Caco-2 (cell line): ENCODE measurements at regions not wholly inside any gene's neighbourhood (a gene's known extent, or its start where the extent isn't known, plus 50 kb on each side); places are given as distances from the start of the nearest gene placed in this dataset.

Experiments
- BruUV-seq: library from RNA; stranded (reverse); fragments of 400-500 nt; replicated peaks from 2 replicates; lab custom pipeline; 2021; lab: Mats Ljungman, UMichigan
- CTCF ChIA-PET: fragments of 300-600 bp; sonication (Branson Sonifier 250); formaldehyde crosslinking; loops from one replicate; lab custom pipeline; 2022; ENCODE audit warnings: antibody characterized with exemption; lab: Charles Lee
- POLR2A ChIA-PET: fragments of 300-600 bp; sonication (Branson Sonifier 250); formaldehyde crosslinking; loops from one replicate; lab custom pipeline; 2022; ENCODE audit warnings: antibody characterized with exemption; lab: Charles Lee
- DNase-seq, 2 experiments: peaks; one replicate each; pipeline versions ENCODE4 v3.0.0 to v3.0.0-alpha.2; 2020 to 2022
- H3K27me3 ChIP-seq: replicated peaks from 2 replicates; pipeline ENCODE4 v1.6.0; 2011; ENCODE audit warnings: low read length; ENCODE audit not compliant: control insufficient read depth, insufficient read depth
- H3K36me3 ChIP-seq: 2 replicates; pipeline ENCODE4 v1.5.1; 2011; ENCODE audit warnings: low read length; ENCODE audit not compliant: control insufficient read depth, insufficient read depth
- H3K4me1 ChIP-seq: fragments of 250-450 bp; sonication (Bioruptor Pico); 2 replicates; pipeline ENCODE4 v1.5.1; 2020; ENCODE audit warnings: mild to moderate bottlenecking
- H3K4me3 ChIP-seq: 2 replicates; pipeline ENCODE4 v1.5.1; 2011; ENCODE audit warnings: low read depth, mild to moderate bottlenecking, control low read depth, low read length
- H3K9me3 ChIP-seq: fragments of 250-450 bp; sonication (Bioruptor Pico); 2 replicates; pipeline ENCODE4 v1.5.1; 2020; ENCODE audit warnings: mild to moderate bottlenecking, moderate library complexity
- H3K27ac Mint-ChIP-seq: one replicate; pipeline ENCODE4 v1.8.0; 2022; ENCODE audit warnings: mixed read lengths; ENCODE audit not compliant: unreplicated experiment
- H3K27me3 Mint-ChIP-seq: one replicate; pipeline ENCODE4 v1.8.0; 2022; ENCODE audit warnings: mixed read lengths; ENCODE audit not compliant: insufficient read depth, unreplicated experiment
- H3K36me3 Mint-ChIP-seq: one replicate; pipeline ENCODE4 v1.8.0; 2022; ENCODE audit warnings: mild to moderate bottlenecking, mixed read lengths; ENCODE audit not compliant: insufficient read depth, unreplicated experiment
- H3K4me1 Mint-ChIP-seq: one replicate; pipeline ENCODE4 v1.8.0; 2022; ENCODE audit warnings: low read depth, mixed read lengths; ENCODE audit not compliant: unreplicated experiment
- H3K4me3 Mint-ChIP-seq: one replicate; pipeline ENCODE4 v1.8.0; 2022; ENCODE audit warnings: mild to moderate bottlenecking, moderate library complexity, mixed read lengths; ENCODE audit not compliant: unreplicated experiment
- H3K9me3 Mint-ChIP-seq: one replicate; pipeline ENCODE4 v1.8.0; 2022; ENCODE audit warnings: mixed read lengths; ENCODE audit not compliant: unreplicated experiment
- CTCF ChIP-seq, 2 experiments: fragments of 200-600 bp in 1 of 2; IDR thresholded peaks; 1 replicate in 1 of 2; 2 replicates in 1 of 2; pipeline versions ENCODE4 v1.5.1 to v1.8.0; 2011 to 2022; ENCODE audit warnings: antibody characterized with exemption in 1 of 2, control low read depth in 1 of 2, inconsistent platforms in 1 of 2, low read depth in 1 of 2, low read length in 1 of 2, mild to moderate bottlenecking in 1 of 2, moderate library complexity in 1 of 2; ENCODE audit not compliant: insufficient read depth in 1 of 2, severe bottlenecking in 1 of 2, unreplicated experiment in 1 of 2
- intact Hi-C: fragments of 100-400 bp; cut with micrococcal nuclease; formaldehyde crosslinking; loops from one replicate; pipeline ENCODE4 v1.10.0; 2022; ENCODE audit not compliant: unreplicated experiment

DNA sequence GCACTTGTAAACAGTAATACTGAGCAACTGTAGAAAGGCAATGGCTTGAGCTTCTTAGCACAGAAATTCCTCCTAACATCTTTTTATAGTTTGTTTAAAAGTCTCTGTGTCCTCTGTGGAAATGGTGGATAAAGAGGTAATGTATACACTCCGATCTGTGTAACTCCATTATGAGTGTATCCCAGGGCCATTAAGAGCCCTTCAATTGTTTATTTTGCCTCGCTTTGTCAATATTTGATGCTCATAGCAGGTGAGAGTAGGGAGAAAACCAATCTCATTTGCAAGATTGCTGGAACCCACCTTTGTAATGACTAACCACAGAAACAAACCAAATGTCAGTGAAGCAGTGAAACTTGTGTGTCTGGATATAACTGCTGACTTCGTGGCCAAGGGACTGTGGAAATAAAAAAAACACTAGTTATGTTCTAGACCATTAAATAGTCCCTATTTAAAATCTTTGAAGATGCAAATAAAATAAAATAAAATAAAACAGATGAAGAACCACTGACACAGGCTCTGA, 598.2 kb upstream of the BOD1L1 start:
- no peaks in the 10 kb centered on the region for H3K27me3 ChIP-seq
- Mint-ChIP-seq H3K4me3 (no peak overlapping the region), H3K27ac (no peak overlapping the region), H3K36me3 (no peaks in the 10 kb centered on the region), H3K4me1 (peaks cover 7% of the 10 kb centered on the region), H3K9me3 (peaks cover 6% of the 10 kb centered on the region), H3K27me3 (peaks cover 3% of the 10 kb centered on the region)
- no peak overlapping the region for H3K4me3 ChIP-seq
- POLR2A ChIA-PET = no interaction called here
- CTCF ChIA-PET = interaction anchor here (0.5 to 0.7 kb wide), 2 partner anchors 45 to 83 kb away, joined by 3 read pairs; no protein-coding TSS in a partner anchor
- no peaks in the 10 kb centered on the region for H3K4me1 ChIP-seq
- no TSS peak for BruUV-seq
- H3K9me3 ChIP-seq = no peaks in the 10 kb centered on the region
- intact Hi-C loops = loop anchor here (2.0 kb wide), 1 partner anchor 45 kb away; no protein-coding TSS in a partner anchor
- peak in 1 of 2 experiments; percentile 35 for DNase-seq
- no peak for TF ChIP-seq CTCF (IDR thresholded peaks at IDR 0.05; ENCODE audit: insufficient read depth in 1 of 2, low read depth in 1 of 2, low read length in 1 of 2, severe bottlenecking in 1 of 2, unreplicated experiment in 1 of 2)
- no peaks in the 10 kb centered on the region for H3K36me3 ChIP-seq

- no peak for DNase-seq
- Mint-ChIP-seq H3K4me1 (no peaks in the 10 kb centered on the region), H3K9me3 (peaks cover 14% of the 10 kb centered on the region), H3K36me3 (no peaks in the 10 kb centered on the region), H3K4me3 (no peak overlapping the region), H3K27me3 (peaks cover 7% of the 10 kb centered on the region), H3K27ac (no peak overlapping the region)
- Histone ChIP-seq H3K4me1 (no peaks in the 10 kb centered on the region), H3K9me3 (no peaks in the 10 kb centered on the region), H3K4me3 (no peak overlapping the region), H3K36me3 (no peaks in the 10 kb centered on the region), H3K27me3 (no peaks in the 10 kb centered on the region)
- no peak for TF ChIP-seq CTCF (IDR thresholded peaks at IDR 0.05; ENCODE audit: insufficient read depth in 1 of 2, low read depth in 1 of 2, low read length in 1 of 2, severe bottlenecking in 1 of 2, unreplicated experiment in 1 of 2)
- ChIA-PET CTCF (no interaction called here), POLR2A (no interaction called here)
- no TSS peak for BruUV-seq
- intact Hi-C loops = no loop called here
These were observed 605.6 kb upstream of the BOD1L1 start for GRCh38 chr4:14233126-14233525.

DNA sequence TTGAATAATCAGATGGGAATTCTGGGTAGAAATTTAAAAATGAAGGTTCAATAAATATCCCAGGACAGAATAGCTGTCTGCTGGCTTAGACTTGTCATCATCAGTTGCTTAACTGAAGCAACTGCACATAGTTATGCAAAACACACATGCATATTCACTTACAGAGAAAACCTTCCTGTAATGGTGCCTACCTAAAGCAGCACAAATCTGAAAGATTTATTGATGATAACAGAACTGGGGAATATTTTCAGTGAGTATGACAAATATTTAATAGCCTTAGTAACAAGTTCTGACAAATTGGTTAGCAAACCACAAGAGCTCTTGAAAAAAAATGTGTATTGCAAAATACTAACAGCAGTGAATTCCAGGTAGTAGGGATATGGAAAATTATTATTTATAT, 606.8 kb upstream of the BOD1L1 start:
- Mint-ChIP-seq H3K36me3 (no peaks in the 10 kb centered on the region), H3K4me1 (no peaks in the 10 kb centered on the region), H3K9me3 (peaks cover 13% of the 10 kb centered on the region), H3K27ac (no peak overlapping the region), H3K27me3 (peaks cover 4% of the 10 kb centered on the region), H3K4me3 (no peak overlapping the region)
- TF ChIP-seq CTCF (IDR thresholded peaks at IDR 0.05; ENCODE audit: insufficient read depth in 1 of 2, low read depth in 1 of 2, low read length in 1 of 2, severe bottlenecking in 1 of 2, unreplicated experiment in 1 of 2) = no peak
- Histone ChIP-seq H3K27me3 (no peaks in the 10 kb centered on the region), H3K4me3 (no peak overlapping the region), H3K9me3 (no peaks in the 10 kb centered on the region), H3K4me1 (no peaks in the 10 kb centered on the region), H3K36me3 (no peaks in the 10 kb centered on the region)
- no peak for DNase-seq
- intact Hi-C loops = no loop called here
- ChIA-PET CTCF (no interaction called here), POLR2A (no interaction called here)
- BruUV-seq = no TSS peak
